ENCODE measurements at regions not wholly inside any gene's neighbourhood (a gene's known extent, or its start where the extent isn't known, plus 50 kb on each side); places are given as distances from the start of the nearest gene placed in this dataset.

GRCh38 chr2:205937211-205937610, 148.8 kb downstream of the INO80D start:
- DNase-seq, result no peak

- DNase-seq, result no peak
Observed at GRCh38 chr2:205936446-205936845, 149.5 kb downstream of the INO80D start.

- DNase-seq, result no peak
Observed at GRCh38 chr2:205934443-205934842, 151.5 kb downstream of the INO80D start.

GRCh38 chr2:205932861-205933260, 153.1 kb downstream of the INO80D start:
- DNase-seq, result no peak

- no peak for DNase-seq
Observed at GRCh38 chr2:205931388-205931787, 154.6 kb downstream of the INO80D start.

- peak in 1 of 2 experiments; percentile 16 for DNase-seq
Observed at GRCh38 chr2:205930209-205930608, 155.8 kb downstream of the INO80D start.

- DNase-seq, result no peak
Observed at GRCh38 chr2:205929246-205929942, 156.6 kb downstream of the INO80D start.

GRCh38 chr2:205925373-205926337, 160.3 kb downstream of the INO80D start:
- peak; percentile 33 to 65 for DNase-seq

- no peak for DNase-seq
Observed at GRCh38 chr2:205924676-205925075, 161.3 kb downstream of the INO80D start.

- DNase-seq, result no peak
Observed at GRCh38 chr2:205915130-205915524, 170.8 kb downstream of the INO80D start.

GRCh38 chr2:205914213-205915129, 171.5 kb downstream of the INO80D start:
- no peak for DNase-seq

GRCh38 chr2:205913668-205914067, 172.3 kb downstream of the INO80D start:
- DNase-seq, result no peak

- DNase-seq, result no peak
Observed at GRCh38 chr2:205911306-205911705, 174.7 kb downstream of the INO80D start.

GRCh38 chr2:205909184-205909572, 176.8 kb downstream of the INO80D start:
- DNase-seq, result no peak

- no peak for DNase-seq
Observed at GRCh38 chr2:205908212-205909183, 177.5 kb downstream of the INO80D start.

- DNase-seq, result no peak
Observed at GRCh38 chr2:205906419-205906818, 179.6 kb downstream of the INO80D start.

GRCh38 chr2:205905576-205905975, 180.4 kb downstream of the INO80D start:
- peak in 1 of 2 experiments; percentile 4 for DNase-seq

GRCh38 chr2:205904873-205905272, 181.1 kb downstream of the INO80D start:
- DNase-seq, result no peak

GRCh38 chr2:205903549-205904129, 182.3 kb downstream of the INO80D start:
- peak; percentile 11 to 21 for DNase-seq

GRCh38 chr2:205902900-205903237, 183.1 kb downstream of the INO80D start:
- no peak for DNase-seq

All from NCI-H524 (cell line).